ENCODE measurements at regions not wholly inside any gene's neighbourhood (a gene's known extent, or its start where the extent isn't known, plus 50 kb on each side); places are given as distances from the start of the nearest gene placed in this dataset.
"Not testable (repeated sequence)": the region's sequence is repeated elsewhere in the genome, so short reads cannot be mapped to it uniquely, and the experiment has no call there.

GRCh38 chr13:65613004-65613403 lies 1617.1 kb downstream of the PCDH9 start:
- TF ChIP-seq ZNF274 (IDR thresholded peaks at IDR 0.05; ENCODE audit: low read depth, low read length), result no peak
- H3K4me3 ChIP-seq (ENCODE audit: low read length), result no peak overlapping the region

- TF ChIP-seq ZNF274 (IDR thresholded peaks at IDR 0.05; ENCODE audit: low read depth, low read length), result no peak
- H3K4me3 ChIP-seq (ENCODE audit: low read length), result no peak overlapping the region
Measured at GRCh38 chr13:65609350-65609749, 1620.8 kb downstream of the PCDH9 start.

GRCh38 chr13:65606622-65607021 lies 1623.5 kb downstream of the PCDH9 start:
- TF ChIP-seq ZNF274 (IDR thresholded peaks at IDR 0.05; ENCODE audit: low read depth, low read length), result no peak
- no peak overlapping the region for H3K4me3 ChIP-seq (ENCODE audit: low read length)

GRCh38 chr13:65605396-65605795 lies 1624.7 kb downstream of the PCDH9 start:
- no peak for TF ChIP-seq ZNF274 (IDR thresholded peaks at IDR 0.05; ENCODE audit: low read depth, low read length)
- no peak overlapping the region for H3K4me3 ChIP-seq (ENCODE audit: low read length)

GRCh38 chr13:65603160-65603559 lies 1627.0 kb downstream of the PCDH9 start:
- TF ChIP-seq ZNF274 (IDR thresholded peaks at IDR 0.05; ENCODE audit: low read depth, low read length), result no peak
- H3K4me3 ChIP-seq (ENCODE audit: low read length), result no peak overlapping the region

GRCh38 chr13:65601855-65602254 lies 1628.3 kb downstream of the PCDH9 start:
- H3K4me3 ChIP-seq (ENCODE audit: low read length), result no peak overlapping the region
- TF ChIP-seq ZNF274 (IDR thresholded peaks at IDR 0.05; ENCODE audit: low read depth, low read length), result no peak

- TF ChIP-seq ZNF274 (IDR thresholded peaks at IDR 0.05; ENCODE audit: low read depth, low read length), result no peak
- no peak overlapping the region for H3K4me3 ChIP-seq (ENCODE audit: low read length)
Measured at GRCh38 chr13:65600702-65601101, 1629.4 kb downstream of the PCDH9 start.

GRCh38 chr13:65597839-65598818 lies 1632.0 kb downstream of the PCDH9 start:
- no peak for TF ChIP-seq ZNF274 (IDR thresholded peaks at IDR 0.05; ENCODE audit: low read depth, low read length)
- no peak overlapping the region for H3K4me3 ChIP-seq (ENCODE audit: low read length)

GRCh38 chr13:65595916-65596315 lies 1634.2 kb downstream of the PCDH9 start:
- no peak for TF ChIP-seq ZNF274 (IDR thresholded peaks at IDR 0.05; ENCODE audit: low read depth, low read length)
- no peak overlapping the region for H3K4me3 ChIP-seq (ENCODE audit: low read length)

GRCh38 chr13:65594298-65594781 lies 1635.8 kb downstream of the PCDH9 start:
- H3K4me3 ChIP-seq (ENCODE audit: low read length), result no peak overlapping the region
- TF ChIP-seq ZNF274 (IDR thresholded peaks at IDR 0.05; ENCODE audit: low read depth, low read length), result no peak

- no peak overlapping the region for H3K4me3 ChIP-seq (ENCODE audit: low read length)
- TF ChIP-seq ZNF274 (IDR thresholded peaks at IDR 0.05; ENCODE audit: low read depth, low read length), result no peak
Measured at GRCh38 chr13:65593298-65593874, 1636.8 kb downstream of the PCDH9 start.

- no peak overlapping the region for H3K4me3 ChIP-seq (ENCODE audit: low read length)
- TF ChIP-seq ZNF274 (IDR thresholded peaks at IDR 0.05; ENCODE audit: low read depth, low read length), result no peak
Measured at GRCh38 chr13:65592731-65593130, 1637.4 kb downstream of the PCDH9 start.

GRCh38 chr13:65585346-65585745 lies 1644.8 kb downstream of the PCDH9 start:
- no peak overlapping the region for H3K4me3 ChIP-seq (ENCODE audit: low read length)
- no peak for TF ChIP-seq ZNF274 (IDR thresholded peaks at IDR 0.05; ENCODE audit: low read depth, low read length)

- TF ChIP-seq ZNF274 (IDR thresholded peaks at IDR 0.05; ENCODE audit: low read depth, low read length), result no peak
- H3K4me3 ChIP-seq (ENCODE audit: low read length), result no peak overlapping the region
Measured at GRCh38 chr13:65584126-65584525, 1646.0 kb downstream of the PCDH9 start.

- no peak overlapping the region for H3K4me3 ChIP-seq (ENCODE audit: low read length)
- TF ChIP-seq ZNF274 (IDR thresholded peaks at IDR 0.05; ENCODE audit: low read depth, low read length), result no peak
Measured at GRCh38 chr13:65582160-65582559, 1648.0 kb downstream of the PCDH9 start.

GRCh38 chr13:65564561-65564960 lies 1665.6 kb downstream of the PCDH9 start:
- H3K4me3 ChIP-seq (ENCODE audit: low read length), result not testable (repeated sequence)
